ENCODE measurements at regions not wholly inside any gene's neighbourhood (a gene's known extent, or its start where the extent isn't known, plus 50 kb on each side); places are given as distances from the start of the nearest gene placed in this dataset.
"Not testable (repeated sequence)": the region's sequence is repeated elsewhere in the genome, so short reads cannot be mapped to it uniquely, and the experiment has no call there.

GRCh38 chr11:13150487-13150886 is 127.1 kb upstream of the BMAL1 start:
- Mint-ChIP-seq H3K4me3 (no peak overlapping the region), H3K4me1 (no peaks in the 10 kb centered on the region), H3K36me3 (no peaks in the 10 kb centered on the region), H3K9me3 (peaks cover 0 to 6% (median 2%) of the 10 kb centered on the region in 7 donors), H3K27ac (no peak overlapping the region), H3K27me3 (peaks cover 11% of the 10 kb centered on the region)
- no peak for DNase-seq
- Histone ChIP-seq H3K27me3 (ENCODE audit: control insufficient read depth, insufficient read depth, low read length) (no peaks in the 10 kb centered on the region), H3K27ac (ENCODE audit: insufficient read depth, low read length, poor library complexity, severe bottlenecking) (no peak overlapping the region), H3K4me3 (ENCODE audit: low read depth, low read length) (no peak overlapping the region), H3K9me3 (ENCODE audit: control insufficient read depth in 2 of 2, low read length in 2 of 2) (no peaks in the 10 kb centered on the region), H3K4me1 (ENCODE audit: control insufficient read depth, insufficient read depth, low read length, poor library complexity, severe bottlenecking) (no peaks in the 10 kb centered on the region), H3K36me3 (ENCODE audit: control insufficient read depth, insufficient read depth, low read length) (no peaks in the 10 kb centered on the region)
- ATAC-seq (ENCODE audit: low read depth in 2 of 2) = no peak

DNA sequence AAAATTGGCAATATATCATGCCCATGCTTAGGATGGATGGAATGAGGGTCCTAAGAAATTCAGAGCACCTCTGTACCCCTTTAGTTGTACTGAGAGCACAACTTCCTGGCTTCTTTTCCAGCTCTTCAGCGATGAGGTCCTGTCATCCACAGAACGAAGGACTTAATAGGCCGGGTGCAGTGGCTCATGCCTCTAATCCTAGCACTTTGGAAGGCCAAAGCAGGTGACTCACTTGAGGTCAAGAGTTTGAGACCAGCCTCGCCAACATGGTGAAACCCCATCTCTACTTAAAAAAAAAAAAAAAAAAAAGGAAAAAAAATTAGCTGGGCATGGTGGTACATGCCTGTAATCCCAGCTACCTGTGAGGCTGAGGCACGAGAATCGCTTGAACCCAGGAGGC is 125.3 kb upstream of the BMAL1 start:
- Histone ChIP-seq H3K4me3 (ENCODE audit: low read depth, low read length) (no peak overlapping the region), H3K36me3 (ENCODE audit: control insufficient read depth, insufficient read depth, low read length) (no peaks in the 10 kb centered on the region), H3K4me1 (ENCODE audit: control insufficient read depth, insufficient read depth, low read length, poor library complexity, severe bottlenecking) (no peaks in the 10 kb centered on the region), H3K27ac (ENCODE audit: insufficient read depth, low read length, poor library complexity, severe bottlenecking) (no peak overlapping the region), H3K9me3 (ENCODE audit: control insufficient read depth in 2 of 2, low read length in 2 of 2) (peaks cover 1 to 4% of the 10 kb centered on the region in 2 experiments), H3K27me3 (ENCODE audit: control insufficient read depth, insufficient read depth, low read length) (no peaks in the 10 kb centered on the region)
- DNase-seq (no peak), ATAC-seq (ENCODE audit: low read depth in 2 of 2) (no peak)
- Mint-ChIP-seq H3K27ac (no peak overlapping the region), H3K27me3 (peaks cover 11% of the 10 kb centered on the region), H3K4me3 (no peak overlapping the region), H3K9me3 (peaks cover 0 to 10% (median 3%) of the 10 kb centered on the region in 7 donors), H3K36me3 (no peaks in the 10 kb centered on the region), H3K4me1 (no peaks in the 10 kb centered on the region)

DNA sequence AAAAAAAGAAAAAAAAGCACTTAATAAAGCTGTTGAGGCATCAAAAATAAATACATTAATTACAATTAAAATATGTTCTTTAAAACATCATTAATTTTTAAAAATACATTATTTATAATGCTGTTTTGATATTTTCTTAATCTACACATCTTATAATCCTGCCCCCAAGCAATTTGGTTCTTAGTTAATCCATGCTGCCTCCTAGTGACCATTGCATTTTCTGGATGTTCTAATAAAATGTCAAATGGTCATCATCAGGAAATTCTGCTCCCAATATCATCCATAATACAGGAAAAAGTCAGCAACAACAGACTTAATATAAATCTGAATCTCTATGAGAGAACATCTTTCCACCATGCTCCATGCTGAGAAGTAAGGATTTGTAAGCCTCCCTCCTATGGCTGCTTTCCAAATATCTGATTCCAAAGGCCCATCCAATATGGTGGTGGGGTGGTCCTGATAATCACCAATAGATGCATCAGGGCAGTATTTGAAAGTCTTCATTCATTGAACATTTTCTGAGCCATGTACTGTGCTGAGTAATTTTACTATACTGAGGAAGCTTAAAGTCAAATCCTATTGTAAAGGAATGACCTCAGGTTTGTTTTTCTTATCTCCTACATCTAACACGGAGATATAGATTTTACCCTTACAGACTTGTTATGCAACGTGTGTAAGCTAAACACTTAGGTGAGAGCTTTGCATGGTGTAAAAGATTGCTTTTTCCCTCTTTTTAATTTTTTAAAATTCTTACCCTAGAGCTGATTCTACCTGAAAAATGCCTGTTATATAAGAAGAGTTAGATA is 124.7 kb upstream of the BMAL1 start:
- Histone ChIP-seq H3K4me1 (ENCODE audit: control insufficient read depth, insufficient read depth, low read length, poor library complexity, severe bottlenecking) (no peaks in the 10 kb centered on the region), H3K27me3 (ENCODE audit: control insufficient read depth, insufficient read depth, low read length) (no peaks in the 10 kb centered on the region), H3K36me3 (ENCODE audit: control insufficient read depth, insufficient read depth, low read length) (no peaks in the 10 kb centered on the region), H3K9me3 (ENCODE audit: control insufficient read depth in 2 of 2, low read length in 2 of 2) (peaks cover 1 to 4% of the 10 kb centered on the region in 2 experiments), H3K4me3 (ENCODE audit: low read depth, low read length) (no peak overlapping the region), H3K27ac (ENCODE audit: insufficient read depth, low read length, poor library complexity, severe bottlenecking) (no peak overlapping the region)
- H3K9me3 Mint-ChIP-seq = peaks cover 0 to 10% (median 4%) of the 10 kb centered on the region in 7 donors
- no peak overlapping the region for H3K4me3 Mint-ChIP-seq
- DNase-seq (no peak), ATAC-seq (ENCODE audit: low read depth in 2 of 2) (no peak)
- H3K27me3 Mint-ChIP-seq = peaks cover 11% of the 10 kb centered on the region
- no peaks in the 10 kb centered on the region for H3K36me3 Mint-ChIP-seq
- H3K4me1 Mint-ChIP-seq = no peaks in the 10 kb centered on the region
- no peak overlapping the region for H3K27ac Mint-ChIP-seq

DNA sequence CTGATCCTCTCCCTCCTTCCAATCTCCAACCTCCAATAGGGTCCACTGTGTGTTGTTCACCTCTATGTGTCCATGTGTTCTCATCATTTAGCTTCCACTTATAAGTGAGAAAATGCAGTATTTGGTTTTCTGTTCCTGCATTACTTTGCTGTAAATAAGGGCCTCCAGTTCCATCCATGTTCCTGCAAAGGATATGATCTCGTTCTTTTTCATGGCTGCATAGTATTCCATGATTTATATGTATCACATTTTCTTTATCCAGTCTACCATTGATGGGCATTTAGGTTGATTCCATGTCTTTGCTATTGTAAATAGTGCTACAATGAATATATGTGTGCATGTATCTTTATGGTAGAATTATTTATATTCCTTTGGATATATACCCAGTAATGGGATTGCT is 123.2 kb upstream of the BMAL1 start:
- H3K4me3 Mint-ChIP-seq, H3K4me1 Mint-ChIP-seq: not testable (repeated sequence)

DNA sequence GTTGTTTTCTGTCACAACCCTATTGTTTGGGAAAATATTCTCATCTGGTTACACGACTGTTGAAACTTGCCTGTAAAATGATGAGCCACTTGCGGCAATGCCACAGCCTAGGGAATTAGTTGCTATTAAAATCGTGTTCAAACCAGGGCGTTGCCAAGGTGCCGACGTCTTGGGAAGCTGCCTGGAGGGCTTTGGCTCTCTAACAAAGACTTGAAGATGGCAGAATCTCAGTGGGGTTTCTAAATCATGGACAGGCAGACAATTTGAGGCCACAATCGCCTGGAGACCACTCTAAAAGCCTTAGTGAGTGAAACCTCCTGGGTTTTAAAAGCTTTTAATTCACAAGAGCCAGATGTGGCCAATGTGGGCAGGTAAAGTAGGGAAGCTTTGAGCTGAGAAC is 117.2 kb upstream of the BMAL1 start:
- no peaks in the 10 kb centered on the region for H3K4me1 Mint-ChIP-seq
- peaks cover 3% of the 10 kb centered on the region for H3K27me3 ChIP-seq (ENCODE audit: control insufficient read depth, insufficient read depth, low read length)
- no peaks in the 10 kb centered on the region for H3K36me3 Mint-ChIP-seq
- DNase-seq = no peak
- no peak overlapping the region for H3K27ac ChIP-seq (ENCODE audit: insufficient read depth, low read length, poor library complexity, severe bottlenecking)
- no peak overlapping the region for H3K4me3 Mint-ChIP-seq
- no peak overlapping the region for H3K4me3 ChIP-seq (ENCODE audit: low read depth, low read length)
- no peaks in the 10 kb centered on the region for H3K36me3 ChIP-seq (ENCODE audit: control insufficient read depth, insufficient read depth, low read length)
- ATAC-seq (ENCODE audit: low read depth in 2 of 2) = no peak
- no peaks in the 10 kb centered on the region for H3K27me3 Mint-ChIP-seq
- no peaks in the 10 kb centered on the region for H3K4me1 ChIP-seq (ENCODE audit: control insufficient read depth, insufficient read depth, low read length, poor library complexity, severe bottlenecking)
- H3K9me3 ChIP-seq (ENCODE audit: control insufficient read depth in 2 of 2, low read length in 2 of 2) = peaks cover 1 to 4% of the 10 kb centered on the region in 2 experiments
- H3K9me3 Mint-ChIP-seq = peaks cover 0 to 9% (median 2%) of the 10 kb centered on the region in 7 donors
- H3K27ac Mint-ChIP-seq = no peak overlapping the region

More for the DNA sequence above, 123.2 kb upstream of the BMAL1 start:
- H3K27me3 Mint-ChIP-seq; H3K36me3 Mint-ChIP-seq; H3K36me3 ChIP-seq (ENCODE audit: control insufficient read depth, insufficient read depth, low read length); DNase-seq; ATAC-seq (ENCODE audit: low read depth in 2 of 2); H3K27ac Mint-ChIP-seq; H3K9me3 ChIP-seq (ENCODE audit: control insufficient read depth in 2 of 2, low read length in 2 of 2); H3K9me3 Mint-ChIP-seq; H3K4me3 ChIP-seq (ENCODE audit: low read depth, low read length); H3K4me1 ChIP-seq (ENCODE audit: control insufficient read depth, insufficient read depth, low read length, poor library complexity, severe bottlenecking); H3K27me3 ChIP-seq (ENCODE audit: control insufficient read depth, insufficient read depth, low read length); H3K27ac ChIP-seq (ENCODE audit: insufficient read depth, low read length, poor library complexity, severe bottlenecking): not testable (repeated sequence)

GRCh38 chr11:13160806-13161205 is 116.8 kb upstream of the BMAL1 start:
- no peak overlapping the region for H3K4me3 Mint-ChIP-seq
- Histone ChIP-seq H3K4me3 (ENCODE audit: low read depth, low read length) (no peak overlapping the region), H3K27ac (ENCODE audit: insufficient read depth, low read length, poor library complexity, severe bottlenecking) (no peak overlapping the region), H3K9me3 (ENCODE audit: control insufficient read depth in 2 of 2, low read length in 2 of 2) (peaks cover 1 to 2% of the 10 kb centered on the region in 2 experiments), H3K27me3 (ENCODE audit: control insufficient read depth, insufficient read depth, low read length) (peaks cover 3% of the 10 kb centered on the region), H3K36me3 (ENCODE audit: control insufficient read depth, insufficient read depth, low read length) (no peaks in the 10 kb centered on the region), H3K4me1 (ENCODE audit: control insufficient read depth, insufficient read depth, low read length, poor library complexity, severe bottlenecking) (no peaks in the 10 kb centered on the region)
- no peaks in the 10 kb centered on the region for H3K4me1 Mint-ChIP-seq
- H3K36me3 Mint-ChIP-seq = no peaks in the 10 kb centered on the region
- no peak for DNase-seq
- ATAC-seq (ENCODE audit: low read depth in 2 of 2) = no peak
- no peak overlapping the region for H3K27ac Mint-ChIP-seq
- peaks cover 0 to 9% (median 2%) of the 10 kb centered on the region in 7 donors for H3K9me3 Mint-ChIP-seq
- no peaks in the 10 kb centered on the region for H3K27me3 Mint-ChIP-seq

GRCh38 chr11:13163158-13163557 is 114.4 kb upstream of the BMAL1 start:
- H3K9me3 Mint-ChIP-seq = peaks cover 0 to 3% (median 0%) of the 10 kb centered on the region in 7 donors
- no peaks in the 10 kb centered on the region for H3K4me1 Mint-ChIP-seq
- no peaks in the 10 kb centered on the region for H3K4me1 ChIP-seq (ENCODE audit: control insufficient read depth, insufficient read depth, low read length, poor library complexity, severe bottlenecking)
- H3K27me3 Mint-ChIP-seq = peaks cover 5% of the 10 kb centered on the region
- peaks cover 3% of the 10 kb centered on the region for H3K27me3 ChIP-seq (ENCODE audit: control insufficient read depth, insufficient read depth, low read length)
- no peak overlapping the region for H3K4me3 ChIP-seq (ENCODE audit: low read depth, low read length)
- H3K9me3 ChIP-seq (ENCODE audit: control insufficient read depth in 2 of 2, low read length in 2 of 2) = no peaks in the 10 kb centered on the region
- ATAC-seq (ENCODE audit: low read depth in 2 of 2) = no peak
- H3K27ac ChIP-seq (ENCODE audit: insufficient read depth, low read length, poor library complexity, severe bottlenecking) = no peak overlapping the region
- H3K36me3 Mint-ChIP-seq = no peaks in the 10 kb centered on the region
- no peak overlapping the region for H3K4me3 Mint-ChIP-seq
- DNase-seq = no peak
- H3K36me3 ChIP-seq (ENCODE audit: control insufficient read depth, insufficient read depth, low read length) = no peaks in the 10 kb centered on the region
- H3K27ac Mint-ChIP-seq = no peak overlapping the region

GRCh38 chr11:13166036-13166435 is 111.6 kb upstream of the BMAL1 start:
- no peak overlapping the region for H3K4me3 ChIP-seq (ENCODE audit: low read depth, low read length)
- DNase-seq (no peak), ATAC-seq (ENCODE audit: low read depth in 2 of 2) (no peak)
- H3K4me1 ChIP-seq (ENCODE audit: control insufficient read depth, insufficient read depth, low read length, poor library complexity, severe bottlenecking) = no peaks in the 10 kb centered on the region
- no peaks in the 10 kb centered on the region for H3K36me3 ChIP-seq (ENCODE audit: control insufficient read depth, insufficient read depth, low read length)
- no peaks in the 10 kb centered on the region for H3K9me3 ChIP-seq (ENCODE audit: control insufficient read depth in 2 of 2, low read length in 2 of 2)
- Mint-ChIP-seq H3K4me3 (no peak overlapping the region), H3K36me3 (no peaks in the 10 kb centered on the region), H3K4me1 (no peaks in the 10 kb centered on the region), H3K27ac (no peak overlapping the region), H3K27me3 (peaks cover 14% of the 10 kb centered on the region), H3K9me3 (no peaks in the 10 kb centered on the region)
- H3K27me3 ChIP-seq (ENCODE audit: control insufficient read depth, insufficient read depth, low read length) = no peaks in the 10 kb centered on the region
- H3K27ac ChIP-seq (ENCODE audit: insufficient read depth, low read length, poor library complexity, severe bottlenecking) = no peak overlapping the region

All from CD4-positive, CD25-positive, alpha-beta regulatory T cell (primary cell).